GM18498 (cell line): ENCODE measurements at regions not wholly inside any gene's neighbourhood (a gene's known extent, or its start where the extent isn't known, plus 50 kb on each side); places are given as distances from the start of the nearest gene placed in this dataset.

Experiments
- ATAC-seq: cut with Tn5 transposase; IDR thresholded peaks from one replicate; pipeline ENCODE4 v1.9.1; 2021; ENCODE audit warnings: mild to moderate bottlenecking, moderate library complexity; ENCODE audit not compliant: unreplicated experiment

DNA sequence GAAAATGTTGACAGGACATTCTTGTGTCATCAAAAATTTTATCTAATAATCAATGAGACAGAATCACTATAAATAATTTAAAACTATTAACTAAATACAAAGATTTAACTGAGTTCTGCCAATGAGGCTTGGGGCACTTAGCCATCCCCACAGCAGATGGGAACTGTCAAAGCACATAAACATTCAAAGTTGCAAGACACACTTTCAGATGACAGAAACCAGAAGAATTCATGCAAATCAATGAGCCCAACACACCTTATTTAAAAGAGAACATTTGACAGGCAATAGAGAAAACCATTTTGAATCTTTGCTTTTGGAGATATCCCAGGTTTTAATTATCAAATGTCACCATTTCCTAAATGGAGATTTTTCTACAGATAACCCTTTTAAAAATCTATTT lies 566.2 kb downstream of the IRS1 start:
- no peak for ATAC-seq

DNA sequence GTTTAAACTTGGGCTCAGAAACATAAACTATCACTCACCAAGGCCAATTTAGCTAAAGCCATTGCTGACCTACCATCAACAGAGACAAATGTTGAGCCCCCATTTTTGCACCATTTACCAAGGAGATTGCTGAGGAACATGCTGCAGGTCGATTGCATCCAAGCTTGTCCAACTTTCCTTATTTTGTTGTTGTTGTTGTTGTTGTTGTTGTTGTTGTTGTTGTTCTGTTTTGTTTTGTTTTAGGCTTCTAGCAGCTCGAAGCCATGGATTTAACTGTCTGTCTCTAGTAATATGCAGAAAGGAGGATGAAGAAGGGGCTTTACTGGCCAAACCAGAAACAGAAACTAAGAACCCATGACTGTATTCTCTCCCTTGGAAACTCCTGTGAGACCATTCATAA lies 571.5 kb downstream of the IRS1 start:
- ATAC-seq = no peak

DNA sequence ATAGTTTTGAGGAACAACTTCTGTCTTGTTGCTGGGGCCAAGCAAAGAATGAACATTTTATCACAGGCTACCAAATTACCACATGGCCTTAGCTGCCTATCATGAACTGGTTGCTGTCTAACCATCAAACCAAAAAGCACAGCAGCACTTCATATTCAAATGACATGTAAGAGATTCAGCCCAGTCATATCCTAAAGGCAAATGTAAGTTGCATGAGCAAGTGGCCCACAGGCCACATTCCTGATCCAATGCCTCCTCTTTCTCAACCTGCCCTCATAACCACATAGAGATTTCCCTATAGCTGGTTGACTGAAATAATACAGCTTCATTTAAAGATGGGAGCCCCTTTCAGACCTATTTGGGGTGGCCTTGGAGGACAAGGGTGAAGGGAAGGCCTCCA lies 572.3 kb downstream of the IRS1 start:
- no peak for ATAC-seq

DNA sequence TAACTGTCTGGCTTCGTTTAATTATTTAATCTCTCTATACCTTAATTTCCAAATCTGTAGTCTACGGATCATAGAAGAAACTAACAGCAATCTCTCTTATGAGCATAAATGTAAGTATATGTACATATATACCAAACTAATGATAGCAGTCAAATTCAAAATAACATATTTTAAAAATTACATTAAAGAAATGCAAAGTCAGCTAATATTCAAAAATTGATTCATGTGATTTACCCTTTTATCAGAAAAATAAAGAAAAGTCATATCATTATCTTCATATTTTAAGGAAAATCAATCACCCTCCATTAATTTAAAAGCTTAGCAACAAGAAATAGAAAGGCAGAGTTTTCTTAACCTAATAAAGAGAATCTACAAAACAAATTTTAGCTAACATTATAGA lies 575.9 kb downstream of the IRS1 start:
- no peak for ATAC-seq

DNA sequence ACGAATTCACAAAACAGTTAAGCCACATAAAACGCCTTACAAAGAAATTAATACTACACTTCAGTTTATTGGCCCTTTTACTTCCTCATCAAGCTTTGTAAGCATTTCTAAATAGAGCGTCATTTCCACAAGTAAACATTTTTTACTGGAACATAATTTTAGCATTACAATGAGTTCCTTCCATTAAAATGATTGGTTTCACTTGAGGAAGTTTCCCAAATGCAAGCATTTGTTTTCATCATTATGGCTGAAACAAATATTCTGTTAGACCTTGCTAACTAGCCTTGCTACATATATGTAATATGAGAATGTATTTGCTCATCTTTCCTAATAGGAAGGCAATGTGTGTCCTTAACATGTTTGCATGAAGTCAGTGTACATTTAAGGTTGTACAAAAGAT lies 579.1 kb downstream of the IRS1 start:
- no peak for ATAC-seq

DNA sequence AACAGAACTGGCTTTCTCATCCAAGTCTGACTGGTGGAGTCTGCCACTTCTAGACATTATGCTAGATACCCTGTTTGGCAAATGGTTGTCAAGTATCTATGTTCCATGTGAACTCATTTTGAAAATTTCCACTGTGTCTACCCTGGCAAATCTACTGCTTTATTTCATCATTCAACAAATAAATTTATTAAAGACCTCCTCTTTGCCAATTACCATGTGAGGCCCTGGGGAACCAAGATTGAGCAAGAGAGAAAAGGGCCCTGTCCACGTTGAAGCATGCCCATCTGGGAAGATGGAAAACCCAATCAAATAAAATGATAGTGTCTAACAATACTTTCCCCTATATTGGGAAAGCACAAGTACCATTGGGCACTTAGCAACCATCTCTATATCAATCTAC lies 582.4 kb downstream of the IRS1 start:
- ATAC-seq = no peak

DNA sequence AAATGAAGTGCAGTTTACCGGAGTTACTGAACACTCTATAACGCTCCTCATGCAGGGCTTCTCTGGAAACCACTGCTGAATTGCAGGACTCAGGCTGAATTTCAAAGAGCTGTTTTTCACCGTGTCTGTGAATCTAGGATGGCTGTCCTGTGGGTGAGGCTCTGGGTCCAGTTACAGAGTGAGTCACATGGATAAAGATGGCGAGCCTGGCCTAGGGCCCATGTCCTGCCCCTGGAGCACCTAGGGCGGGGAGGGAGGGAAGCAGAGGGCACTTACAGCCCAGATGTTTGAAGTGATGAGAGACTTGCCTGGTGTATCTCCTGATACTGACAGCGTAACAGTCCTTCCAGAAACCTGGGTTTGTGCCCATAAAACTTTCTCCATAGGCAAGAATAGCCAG lies 583.0 kb downstream of the IRS1 start:
- no peak for ATAC-seq

DNA sequence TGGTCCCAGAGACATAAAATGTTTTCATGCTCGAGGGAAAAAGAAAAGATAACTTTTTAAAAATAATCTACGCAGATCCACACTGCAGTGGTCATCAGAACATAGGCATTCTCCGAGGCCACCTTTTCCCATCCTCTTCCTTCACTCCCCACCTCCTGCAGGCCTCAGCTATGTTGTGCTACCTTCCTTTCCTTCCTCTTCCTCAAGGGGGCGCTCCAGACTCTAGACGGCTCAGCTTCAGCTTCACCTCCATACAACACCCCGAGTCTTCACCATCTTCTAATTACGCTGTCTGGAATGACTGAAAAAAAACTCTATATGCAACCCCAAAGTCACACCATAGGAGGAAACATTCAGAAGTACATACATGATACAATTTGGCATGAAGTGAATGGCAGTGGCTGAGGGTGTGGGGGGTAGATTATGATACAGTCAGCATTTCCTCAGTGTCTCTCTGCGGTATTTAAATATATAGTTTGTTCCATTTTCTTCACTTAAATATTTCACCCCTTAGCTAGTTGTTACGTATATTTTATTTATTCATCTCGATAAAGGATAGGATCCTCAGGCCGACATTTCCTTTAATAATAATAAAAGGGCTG lies 583.6 kb downstream of the IRS1 start:
- peak; percentile 90 for ATAC-seq

DNA sequence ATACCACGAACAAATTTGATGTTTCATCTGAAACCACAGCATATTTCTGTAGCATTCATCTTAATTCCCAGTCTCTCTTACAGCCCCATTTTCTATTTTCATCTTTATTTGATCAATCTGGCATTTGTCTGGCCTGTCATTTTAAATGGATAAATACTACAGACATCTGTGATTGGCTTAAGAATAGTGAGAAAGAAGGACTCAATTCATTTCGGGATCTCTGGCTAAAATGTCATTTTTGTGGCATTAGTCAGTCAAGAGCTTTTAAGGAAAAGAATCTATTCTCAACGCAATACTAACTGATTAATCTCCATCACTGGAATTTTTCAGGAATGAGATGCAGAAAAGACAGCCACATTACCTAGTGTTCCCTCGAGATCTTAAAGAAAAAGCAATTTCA lies 585.9 kb downstream of the IRS1 start:
- ATAC-seq = no peak

DNA sequence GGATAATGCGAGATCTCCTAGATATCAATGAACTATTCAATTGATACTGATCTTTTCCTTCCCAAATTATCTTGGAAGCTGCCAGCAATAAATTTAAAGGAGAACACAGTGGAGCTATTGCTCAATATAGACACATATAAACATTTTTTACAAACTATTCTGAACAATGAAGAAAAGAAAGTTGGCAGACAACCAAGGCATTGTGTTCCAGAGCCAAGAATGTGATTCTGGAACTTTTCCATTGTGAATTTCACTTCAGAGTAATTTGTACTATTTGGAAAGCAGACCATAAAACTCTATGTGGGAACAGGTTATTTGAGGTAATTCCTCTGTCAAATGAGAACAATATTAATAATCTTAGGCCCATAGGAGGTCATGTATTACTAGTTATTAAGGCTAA lies 588.2 kb downstream of the IRS1 start:
- no peak for ATAC-seq

DNA sequence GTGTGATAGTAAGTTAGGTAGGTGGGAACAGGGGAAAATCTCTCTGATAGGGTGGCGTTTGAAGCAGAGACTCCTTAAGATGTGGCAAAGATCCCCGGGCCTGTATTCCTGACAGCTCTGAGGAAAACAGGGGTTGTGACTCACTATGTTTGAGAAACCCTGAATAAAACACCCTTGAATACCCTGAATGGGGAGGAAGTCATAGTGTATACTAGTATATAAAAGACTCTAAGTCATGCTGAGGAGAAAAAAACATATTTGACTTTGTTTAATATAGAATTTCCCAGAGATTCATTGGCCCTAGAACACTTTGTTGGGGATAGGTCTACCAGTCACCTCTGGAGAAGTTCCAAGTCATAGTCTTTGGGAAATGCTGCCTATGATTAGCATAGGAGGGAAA lies 590.9 kb downstream of the IRS1 start:
- no peak for ATAC-seq

DNA sequence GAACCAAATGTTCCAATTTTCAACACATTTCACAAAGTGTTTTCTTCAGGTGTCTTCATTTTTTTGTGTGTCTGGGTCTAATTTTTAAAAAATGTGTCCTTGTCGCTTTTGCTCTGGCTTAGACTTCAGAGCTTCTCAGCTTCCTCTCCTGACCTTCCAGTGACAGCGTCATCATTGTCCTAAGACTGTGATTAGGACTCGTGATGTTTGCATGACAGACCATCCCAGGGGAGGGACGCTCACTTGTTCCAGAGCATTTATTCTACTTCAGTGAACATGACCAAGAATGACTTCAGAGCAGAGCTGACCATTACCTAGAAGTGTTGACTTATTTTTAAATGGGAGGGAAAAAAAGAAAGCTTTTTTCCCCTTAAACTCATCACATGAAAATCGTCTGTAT lies 591.9 kb downstream of the IRS1 start:
- ATAC-seq = no peak

DNA sequence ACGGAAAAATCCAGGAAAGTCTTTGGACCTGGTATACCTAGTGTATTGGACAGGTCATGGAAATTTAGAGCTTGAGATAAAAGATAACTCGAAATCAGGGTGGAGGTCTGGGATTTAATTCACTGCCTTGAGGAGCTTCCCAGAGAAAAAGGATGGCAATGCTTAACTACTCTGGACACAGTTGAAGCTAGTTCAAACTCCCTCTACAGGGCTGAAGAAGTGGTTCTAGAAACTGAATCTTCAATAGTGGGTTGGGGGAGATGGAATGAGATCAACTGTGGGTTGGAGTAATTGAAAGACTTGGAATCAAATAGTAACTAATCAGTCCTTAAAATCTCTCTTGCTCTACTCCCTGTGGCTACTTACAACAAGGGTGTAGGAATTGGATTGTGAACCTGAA lies 600.1 kb downstream of the IRS1 start:
- ATAC-seq = no peak

DNA sequence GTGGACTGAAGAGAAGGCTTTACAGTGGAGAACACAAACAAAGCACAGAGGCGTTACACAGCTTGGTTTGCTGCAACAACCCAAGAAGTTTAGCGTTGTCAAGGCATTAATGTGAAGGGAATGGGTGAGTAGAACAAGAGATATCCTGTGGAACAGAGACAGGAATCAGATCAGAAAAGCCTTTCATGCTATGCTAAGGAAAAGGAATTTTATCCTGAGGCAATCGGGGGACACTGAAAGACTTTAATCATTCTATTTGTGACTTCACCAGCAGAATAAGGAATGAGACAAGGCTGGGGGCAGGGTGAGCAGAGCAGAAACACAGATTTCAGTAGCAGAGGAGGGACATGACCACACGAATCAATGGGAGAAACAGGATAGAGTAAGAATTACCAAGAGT lies 600.7 kb downstream of the IRS1 start:
- no peak for ATAC-seq

DNA sequence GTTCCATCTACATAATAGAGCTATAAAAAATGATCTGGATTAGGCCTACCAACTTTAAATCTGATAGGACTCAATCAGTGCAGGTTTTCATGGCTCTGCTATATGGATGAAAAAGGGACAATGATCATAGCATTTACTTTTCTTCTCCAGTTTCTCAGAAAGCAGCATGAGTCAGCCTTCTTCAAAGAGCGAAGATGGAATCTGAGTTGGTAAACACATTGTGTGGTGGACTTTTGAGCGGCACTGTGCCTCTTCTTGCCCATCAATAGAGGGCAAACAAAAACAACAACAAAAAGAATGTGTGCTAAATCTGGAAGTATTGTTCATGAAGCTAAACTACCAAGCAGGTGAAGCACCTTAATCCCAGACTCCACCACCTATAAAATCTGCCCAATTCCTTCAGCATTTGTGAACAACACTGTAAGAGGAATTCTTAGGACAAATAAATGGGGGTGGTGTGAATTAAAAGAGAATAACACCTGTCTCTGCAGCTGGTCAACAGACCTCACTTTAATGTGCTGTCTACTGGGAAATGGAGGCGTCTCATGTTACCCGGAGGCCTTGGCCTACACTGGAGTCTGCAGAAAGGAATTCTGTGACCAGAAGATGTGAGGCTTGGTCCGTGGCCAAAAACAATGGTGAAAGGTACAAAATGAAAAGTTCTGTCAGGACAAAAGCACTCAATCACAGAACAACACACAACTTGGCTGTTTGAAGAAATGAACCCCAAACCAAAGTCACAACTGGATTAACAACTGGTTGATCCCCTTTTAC lies 609.0 kb downstream of the IRS1 start:
- ATAC-seq = no peak

DNA sequence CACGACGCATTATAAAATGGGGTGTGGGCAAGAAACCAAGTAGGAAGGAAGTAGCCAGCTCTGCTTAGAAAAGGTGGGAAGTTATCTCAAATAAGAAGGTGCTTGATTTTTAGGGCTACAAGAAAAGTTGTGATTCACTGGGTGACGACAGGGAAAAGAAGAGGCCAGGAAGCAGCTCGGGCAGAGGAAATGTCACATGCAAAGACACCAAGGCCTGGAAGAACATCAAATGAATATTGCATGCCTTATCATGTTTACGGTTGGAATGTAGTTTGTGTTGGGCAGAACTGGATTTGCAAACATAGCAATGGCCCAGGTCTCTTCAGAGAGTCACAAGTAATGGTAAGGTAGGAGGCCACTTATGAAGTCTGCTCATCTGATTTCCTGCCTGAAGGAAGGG lies 610.6 kb downstream of the IRS1 start:
- no peak for ATAC-seq

DNA sequence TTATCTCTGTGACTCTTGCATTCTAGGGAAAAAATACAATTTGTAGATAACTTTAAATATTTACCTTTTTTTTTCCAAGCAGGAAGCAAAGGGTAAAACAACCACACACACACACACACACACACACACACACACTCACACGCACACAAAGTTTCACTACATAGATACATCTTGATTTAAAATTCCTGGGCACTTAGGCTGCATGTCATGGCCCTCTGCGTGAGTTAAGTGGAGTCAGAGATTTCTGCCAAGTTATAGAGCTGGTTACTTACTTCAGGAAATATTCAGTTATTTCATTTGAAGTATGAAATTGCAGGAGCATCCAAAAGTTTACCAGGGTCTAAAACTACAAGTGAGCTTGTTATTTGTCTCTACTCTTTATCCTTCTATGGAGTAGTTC lies 612.0 kb downstream of the IRS1 start:
- ATAC-seq = no peak

DNA sequence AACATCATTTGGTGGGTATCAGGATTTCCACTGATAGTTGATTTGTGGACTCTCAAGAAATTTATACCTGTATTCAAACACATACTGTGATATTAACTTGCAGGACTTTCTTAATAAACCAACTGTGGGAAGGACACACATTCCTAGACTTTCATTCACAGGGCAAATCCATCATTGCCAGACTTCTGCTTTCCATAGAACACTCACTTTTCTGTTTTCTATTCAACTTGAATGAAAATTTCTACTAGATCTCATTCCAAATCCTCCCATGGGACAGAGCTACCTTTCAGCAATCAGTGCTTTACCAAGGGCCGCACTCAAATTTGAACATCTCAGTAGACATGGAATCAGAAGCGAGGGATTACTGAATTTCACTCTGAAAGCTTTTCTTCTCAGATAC lies 612.5 kb downstream of the IRS1 start:
- no peak for ATAC-seq

DNA sequence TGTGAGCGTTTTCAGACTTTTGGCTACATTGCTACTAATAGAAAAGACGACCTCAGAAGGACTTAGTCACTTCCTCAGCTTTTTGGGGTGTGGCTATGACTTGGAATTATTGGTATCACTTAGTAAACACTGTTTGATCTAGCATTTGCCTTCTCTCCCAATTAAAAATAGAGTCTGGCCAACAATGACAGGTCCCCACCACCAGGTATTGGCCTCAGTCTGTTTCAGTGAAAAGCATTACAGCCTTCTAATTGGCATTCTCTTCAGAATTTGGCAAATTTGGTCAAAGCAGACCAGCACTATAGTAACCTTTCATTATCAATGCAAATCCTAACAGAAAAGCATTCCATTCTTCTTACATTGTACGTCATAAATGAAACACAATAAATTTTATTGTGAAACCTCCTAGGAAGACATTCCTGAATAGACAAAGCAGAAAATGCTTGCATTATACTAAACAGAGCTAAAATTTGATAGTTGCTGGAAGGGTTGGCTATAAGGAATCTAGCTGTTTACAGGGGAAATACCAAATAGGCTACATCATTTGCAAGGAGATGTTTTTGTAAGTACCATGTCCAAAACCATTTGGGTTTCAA lies 613.9 kb downstream of the IRS1 start:
- ATAC-seq = no peak

DNA sequence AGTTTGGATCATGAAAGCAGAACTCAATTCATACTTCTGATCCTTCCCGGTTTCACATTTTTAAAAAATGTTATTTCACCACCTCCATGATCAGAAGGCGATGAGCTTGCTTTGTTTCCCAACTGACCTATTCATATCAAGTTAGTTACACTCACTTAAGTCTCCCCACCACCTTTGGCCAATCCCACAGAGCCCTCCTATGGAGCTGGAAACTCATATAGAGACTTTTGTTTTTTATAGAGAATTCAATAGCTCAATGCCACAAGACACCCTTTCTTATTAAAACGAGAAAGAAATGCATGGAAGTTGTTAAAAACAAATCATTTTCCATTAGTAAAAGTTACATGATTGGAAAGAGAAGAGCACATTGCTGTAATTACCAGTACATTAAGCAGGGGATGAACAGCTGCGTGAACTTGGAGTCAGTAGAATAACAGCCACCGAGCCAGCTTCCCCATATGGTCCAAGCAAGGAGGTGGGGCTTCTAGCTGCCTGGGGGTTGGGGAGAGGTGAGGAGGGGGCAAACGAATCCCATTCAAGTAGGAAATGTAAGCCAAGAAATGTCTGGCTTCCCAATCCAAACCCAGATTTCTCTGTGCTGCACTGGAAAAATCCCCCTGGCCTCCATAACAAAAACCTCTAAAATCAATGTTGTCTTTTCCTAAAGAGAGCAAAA lies 614.5 kb downstream of the IRS1 start:
- no peak for ATAC-seq

DNA sequence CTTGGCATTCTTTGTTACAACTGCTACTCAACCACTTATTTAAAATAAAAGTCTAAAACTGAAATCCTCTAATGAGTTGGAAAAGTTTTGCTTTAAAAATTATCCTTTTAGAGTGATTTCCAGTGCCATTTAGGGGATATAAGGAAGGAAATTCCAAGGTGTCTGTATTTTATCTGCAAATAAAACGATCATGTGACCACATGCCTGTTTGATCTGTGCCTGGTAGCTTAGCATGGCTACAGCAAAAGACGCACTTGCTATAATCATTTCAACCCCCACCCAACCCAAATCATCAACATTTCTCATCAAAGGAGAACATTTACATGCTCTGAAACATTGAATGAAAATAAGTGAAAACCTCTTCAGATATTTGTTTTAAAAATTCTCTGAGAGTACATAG lies 615.1 kb downstream of the IRS1 start:
- no peak for ATAC-seq

DNA sequence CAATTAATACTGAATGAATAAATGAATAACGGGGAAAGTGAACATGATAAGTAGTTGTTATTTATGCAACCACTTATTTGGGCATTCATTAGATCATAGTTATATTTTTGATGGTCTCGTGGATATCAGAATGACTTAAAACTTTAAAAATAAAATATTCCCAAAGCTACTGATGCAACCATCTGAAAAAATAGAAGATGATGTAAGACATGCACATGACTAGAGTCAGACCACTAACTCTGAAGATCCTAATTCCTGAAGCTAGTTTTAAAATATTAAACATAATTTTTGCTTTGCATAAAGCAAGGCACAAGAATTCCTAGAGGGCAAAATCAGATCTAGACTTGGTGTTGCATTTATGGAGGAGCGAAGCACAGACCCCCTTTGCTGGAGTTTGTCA lies 616.1 kb downstream of the IRS1 start:
- no peak for ATAC-seq
